HG02870 (cell line): ENCODE measurements at regions not wholly inside any gene's neighbourhood (a gene's known extent, or its start where the extent isn't known, plus 50 kb on each side); places are given as distances from the start of the nearest gene placed in this dataset.

Experiments
- ATAC-seq: cut with Tn5 transposase; IDR thresholded peaks from one replicate; pipeline ENCODE4 v1.9.1; 2021; ENCODE audit warnings: mild to moderate bottlenecking, moderate library complexity; ENCODE audit not compliant: unreplicated experiment

- ATAC-seq = no peak
Observed at GRCh38 chr7:41383596-41383995, 319.3 kb downstream of the INHBA start.

- no peak for ATAC-seq
Observed at GRCh38 chr7:41378156-41378555, 324.7 kb downstream of the INHBA start.

- no peak for ATAC-seq
Observed at GRCh38 chr7:41375582-41375981, 327.3 kb downstream of the INHBA start.

GRCh38 chr7:41374150-41374848, 328.6 kb downstream of the INHBA start:
- ATAC-seq = no peak

GRCh38 chr7:41367967-41368882, 334.7 kb downstream of the INHBA start:
- no peak for ATAC-seq

GRCh38 chr7:41351091-41351490, 351.8 kb downstream of the INHBA start:
- ATAC-seq = no peak

- no peak for ATAC-seq
Observed at GRCh38 chr7:41346878-41347277, 356.0 kb downstream of the INHBA start.

GRCh38 chr7:41339913-41340676, 362.8 kb downstream of the INHBA start:
- no peak for ATAC-seq

GRCh38 chr7:41336981-41337380, 365.9 kb downstream of the INHBA start:
- ATAC-seq = no peak

GRCh38 chr7:41336455-41336952, 366.4 kb downstream of the INHBA start:
- ATAC-seq = no peak

GRCh38 chr7:41334071-41334862, 368.6 kb downstream of the INHBA start:
- no peak for ATAC-seq

- no peak for ATAC-seq
Observed at GRCh38 chr7:41333511-41333910, 369.4 kb downstream of the INHBA start.

GRCh38 chr7:41331194-41331593, 371.7 kb downstream of the INHBA start:
- no peak for ATAC-seq

- ATAC-seq = no peak
Observed at GRCh38 chr7:41328544-41328943, 374.3 kb downstream of the INHBA start.

GRCh38 chr7:41328131-41328530, 374.8 kb downstream of the INHBA start:
- ATAC-seq = no peak

GRCh38 chr7:41326616-41327015, 376.3 kb downstream of the INHBA start:
- no peak for ATAC-seq

GRCh38 chr7:41323806-41324205, 379.1 kb downstream of the INHBA start:
- ATAC-seq = no peak

GRCh38 chr7:41319581-41319980, 383.3 kb downstream of the INHBA start:
- ATAC-seq = no peak

GRCh38 chr7:41316410-41316809, 386.5 kb downstream of the INHBA start:
- ATAC-seq = no peak

GRCh38 chr7:41315764-41316163, 387.1 kb downstream of the INHBA start:
- ATAC-seq = no peak
